ENCODE measurements at regions not wholly inside any gene's neighbourhood (a gene's known extent, or its start where the extent isn't known, plus 50 kb on each side); places are given as distances from the start of the nearest gene placed in this dataset.

DNA sequence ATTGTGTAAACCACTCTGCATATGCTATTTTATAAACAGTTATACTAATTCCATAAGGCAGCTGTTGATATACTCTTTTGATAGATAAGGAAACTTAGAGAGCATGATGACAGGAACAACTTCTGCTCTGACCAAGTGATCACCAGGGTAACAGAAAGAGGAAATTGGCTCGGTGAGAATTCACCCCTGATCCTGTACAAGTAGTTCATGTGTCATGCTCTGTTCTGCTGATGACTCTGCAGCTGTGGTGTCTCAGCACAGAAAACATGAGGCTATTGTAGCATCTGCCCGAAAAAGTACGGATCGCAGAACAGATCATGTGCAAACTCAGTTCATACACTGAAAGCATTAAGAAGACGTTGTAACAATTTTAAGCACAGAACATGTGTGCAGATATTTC lies 345.0 kb downstream of the LRIG3 start:
- TF ChIP-seq GABPA (IDR thresholded peaks at IDR 0.05 in 1 of 2, conservative IDR thresholded peaks at IDR 0.05 in 1 of 2) (no peak), RAD21 (IDR thresholded peaks at IDR 0.05) (no peak), EGR1 (IDR thresholded peaks at IDR 0.05; ENCODE audit: low read depth in 2 of 2) (no peak), SP1 (IDR thresholded peaks at IDR 0.05) (no peak), YY1 (IDR thresholded peaks at IDR 0.05) (no peak), RXRA (IDR thresholded peaks at IDR 0.05) (no peak), TAF1 (conservative IDR thresholded peaks at IDR 0.05) (no peak), NR2F2 (IDR thresholded peaks at IDR 0.05) (no peak), HNF4A (conservative IDR thresholded peaks at IDR 0.05) (no peak), HNF4G (IDR thresholded peaks at IDR 0.05) (no peak), FOXA2 (IDR thresholded peaks at IDR 0.05) (no peak), FOXA1 (IDR thresholded peaks at IDR 0.05) (no peak)
- TF ChIP-seq, protein P1, sequence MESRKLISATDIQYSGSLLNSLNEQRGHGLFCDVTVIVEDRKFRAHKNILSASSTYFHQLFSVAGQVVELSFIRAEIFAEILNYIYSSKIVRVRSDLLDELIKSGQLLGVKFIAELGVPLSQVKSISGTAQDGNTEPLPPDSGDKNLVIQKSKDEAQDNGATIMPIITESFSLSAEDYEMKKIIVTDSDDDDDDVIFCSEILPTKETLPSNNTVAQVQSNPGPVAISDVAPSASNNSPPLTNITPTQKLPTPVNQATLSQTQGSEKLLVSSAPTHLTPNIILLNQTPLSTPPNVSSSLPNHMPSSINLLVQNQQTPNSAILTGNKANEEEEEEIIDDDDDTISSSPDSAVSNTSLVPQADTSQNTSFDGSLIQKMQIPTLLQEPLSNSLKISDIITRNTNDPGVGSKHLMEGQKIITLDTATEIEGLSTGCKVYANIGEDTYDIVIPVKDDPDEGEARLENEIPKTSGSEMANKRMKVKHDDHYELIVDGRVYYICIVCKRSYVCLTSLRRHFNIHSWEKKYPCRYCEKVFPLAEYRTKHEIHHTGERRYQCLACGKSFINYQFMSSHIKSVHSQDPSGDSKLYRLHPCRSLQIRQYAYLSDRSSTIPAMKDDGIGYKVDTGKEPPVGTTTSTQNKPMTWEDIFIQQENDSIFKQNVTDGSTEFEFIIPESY (IDR thresholded peaks at IDR 0.05): no peak
- TF ChIP-seq, protein P2, sequence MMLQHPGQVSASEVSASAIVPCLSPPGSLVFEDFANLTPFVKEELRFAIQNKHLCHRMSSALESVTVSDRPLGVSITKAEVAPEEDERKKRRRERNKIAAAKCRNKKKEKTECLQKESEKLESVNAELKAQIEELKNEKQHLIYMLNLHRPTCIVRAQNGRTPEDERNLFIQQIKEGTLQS (IDR thresholded peaks at IDR 0.05): no peak
- TF ChIP-seq, protein P3, sequence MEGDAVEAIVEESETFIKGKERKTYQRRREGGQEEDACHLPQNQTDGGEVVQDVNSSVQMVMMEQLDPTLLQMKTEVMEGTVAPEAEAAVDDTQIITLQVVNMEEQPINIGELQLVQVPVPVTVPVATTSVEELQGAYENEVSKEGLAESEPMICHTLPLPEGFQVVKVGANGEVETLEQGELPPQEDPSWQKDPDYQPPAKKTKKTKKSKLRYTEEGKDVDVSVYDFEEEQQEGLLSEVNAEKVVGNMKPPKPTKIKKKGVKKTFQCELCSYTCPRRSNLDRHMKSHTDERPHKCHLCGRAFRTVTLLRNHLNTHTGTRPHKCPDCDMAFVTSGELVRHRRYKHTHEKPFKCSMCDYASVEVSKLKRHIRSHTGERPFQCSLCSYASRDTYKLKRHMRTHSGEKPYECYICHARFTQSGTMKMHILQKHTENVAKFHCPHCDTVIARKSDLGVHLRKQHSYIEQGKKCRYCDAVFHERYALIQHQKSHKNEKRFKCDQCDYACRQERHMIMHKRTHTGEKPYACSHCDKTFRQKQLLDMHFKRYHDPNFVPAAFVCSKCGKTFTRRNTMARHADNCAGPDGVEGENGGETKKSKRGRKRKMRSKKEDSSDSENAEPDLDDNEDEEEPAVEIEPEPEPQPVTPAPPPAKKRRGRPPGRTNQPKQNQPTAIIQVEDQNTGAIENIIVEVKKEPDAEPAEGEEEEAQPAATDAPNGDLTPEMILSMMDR (IDR thresholded peaks at IDR 0.05; ENCODE audit: low read depth, low read length, missing input control): no peak
- TF ChIP-seq, protein P4, sequence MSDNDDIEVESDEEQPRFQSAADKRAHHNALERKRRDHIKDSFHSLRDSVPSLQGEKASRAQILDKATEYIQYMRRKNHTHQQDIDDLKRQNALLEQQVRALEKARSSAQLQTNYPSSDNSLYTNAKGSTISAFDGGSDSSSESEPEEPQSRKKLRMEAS (IDR thresholded peaks at IDR 0.05): no peak
- DNase-seq (ENCODE audit: low spot score): no peak
- H3K27me3 ChIP-seq (ENCODE audit: control insufficient read depth in 4 of 4, insufficient read depth in 4 of 4, low read length in 3 of 4): no peaks in the 10 kb centered on the region
- no peak overlapping the region for H3K4me3 ChIP-seq (ENCODE audit: low read depth in 1 of 3, low read length in 3 of 3)
- no peak overlapping the region for H3K9ac ChIP-seq (ENCODE audit: low read depth in 1 of 2, low read length in 2 of 2)
- H3K36me3 ChIP-seq (ENCODE audit: control insufficient read depth in 4 of 4, insufficient read depth in 3 of 4, low read depth in 1 of 4, low read length in 3 of 4): no peaks in the 10 kb centered on the region
- no peaks in the 10 kb centered on the region for H3K4me1 ChIP-seq (ENCODE audit: control insufficient read depth in 4 of 4, insufficient read depth in 4 of 4, low read length in 3 of 4)
- no peak overlapping the region for H3K27ac ChIP-seq (ENCODE audit: low read depth in 1 of 2, low read length in 2 of 2)
- no peaks in the 10 kb centered on the region for H3K9me3 ChIP-seq (ENCODE audit: control insufficient read depth in 4 of 4, low read length in 3 of 4)
- WGBS: 74% methylated on average over 5 of the region's 5 CpGs

DNA sequence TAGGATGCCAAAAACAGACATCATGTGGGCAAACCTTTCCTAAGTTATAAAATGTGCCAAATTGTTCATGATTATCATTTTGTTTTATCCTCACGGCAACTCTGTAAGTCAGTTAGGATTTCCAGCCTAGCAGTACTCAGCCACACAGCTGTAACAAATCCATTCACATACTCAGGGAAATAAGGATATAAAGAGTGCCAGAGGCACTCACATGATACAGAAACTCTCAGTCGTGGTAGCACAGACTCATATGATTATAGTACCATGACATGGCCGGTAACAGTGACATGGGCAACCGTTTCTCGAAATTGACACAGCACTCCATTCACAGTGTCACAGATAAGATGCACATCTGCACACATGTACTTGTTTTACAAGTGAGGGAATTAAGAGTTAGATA lies 344.2 kb downstream of the LRIG3 start:
- Histone ChIP-seq H3K9me3 (ENCODE audit: control insufficient read depth in 4 of 4, low read length in 3 of 4) (no peaks in the 10 kb centered on the region), H3K27me3 (ENCODE audit: control insufficient read depth in 4 of 4, insufficient read depth in 4 of 4, low read length in 3 of 4) (no peaks in the 10 kb centered on the region), H3K4me3 (ENCODE audit: low read depth in 1 of 3, low read length in 3 of 3) (no peak overlapping the region), H3K27ac (ENCODE audit: low read depth in 1 of 2, low read length in 2 of 2) (no peak overlapping the region), H3K4me1 (ENCODE audit: control insufficient read depth in 4 of 4, insufficient read depth in 4 of 4, low read length in 3 of 4) (no peaks in the 10 kb centered on the region), H3K36me3 (ENCODE audit: control insufficient read depth in 4 of 4, insufficient read depth in 3 of 4, low read depth in 1 of 4, low read length in 3 of 4) (no peaks in the 10 kb centered on the region), H3K9ac (ENCODE audit: low read depth in 1 of 2, low read length in 2 of 2) (no peak overlapping the region)
- no peak for DNase-seq (ENCODE audit: low spot score)
- TF ChIP-seq, protein P3 (IDR thresholded peaks at IDR 0.05; ENCODE audit: low read depth, low read length, missing input control): no peak
- TF ChIP-seq, protein P2 (IDR thresholded peaks at IDR 0.05): no peak
- TF ChIP-seq EGR1 (IDR thresholded peaks at IDR 0.05; ENCODE audit: low read depth in 2 of 2): no peak
- TF ChIP-seq HNF4A (conservative IDR thresholded peaks at IDR 0.05): no peak
- no peak for TF ChIP-seq YY1 (IDR thresholded peaks at IDR 0.05)
- no peak for TF ChIP-seq FOXA1 (IDR thresholded peaks at IDR 0.05)
- no peak for TF ChIP-seq TAF1 (conservative IDR thresholded peaks at IDR 0.05)
- TF ChIP-seq, protein P4 (IDR thresholded peaks at IDR 0.05): no peak
- no peak for TF ChIP-seq SP1 (IDR thresholded peaks at IDR 0.05)
- TF ChIP-seq RXRA (IDR thresholded peaks at IDR 0.05): no peak
- no peak for TF ChIP-seq JUND (IDR thresholded peaks at IDR 0.05)
- TF ChIP-seq, protein P5, sequence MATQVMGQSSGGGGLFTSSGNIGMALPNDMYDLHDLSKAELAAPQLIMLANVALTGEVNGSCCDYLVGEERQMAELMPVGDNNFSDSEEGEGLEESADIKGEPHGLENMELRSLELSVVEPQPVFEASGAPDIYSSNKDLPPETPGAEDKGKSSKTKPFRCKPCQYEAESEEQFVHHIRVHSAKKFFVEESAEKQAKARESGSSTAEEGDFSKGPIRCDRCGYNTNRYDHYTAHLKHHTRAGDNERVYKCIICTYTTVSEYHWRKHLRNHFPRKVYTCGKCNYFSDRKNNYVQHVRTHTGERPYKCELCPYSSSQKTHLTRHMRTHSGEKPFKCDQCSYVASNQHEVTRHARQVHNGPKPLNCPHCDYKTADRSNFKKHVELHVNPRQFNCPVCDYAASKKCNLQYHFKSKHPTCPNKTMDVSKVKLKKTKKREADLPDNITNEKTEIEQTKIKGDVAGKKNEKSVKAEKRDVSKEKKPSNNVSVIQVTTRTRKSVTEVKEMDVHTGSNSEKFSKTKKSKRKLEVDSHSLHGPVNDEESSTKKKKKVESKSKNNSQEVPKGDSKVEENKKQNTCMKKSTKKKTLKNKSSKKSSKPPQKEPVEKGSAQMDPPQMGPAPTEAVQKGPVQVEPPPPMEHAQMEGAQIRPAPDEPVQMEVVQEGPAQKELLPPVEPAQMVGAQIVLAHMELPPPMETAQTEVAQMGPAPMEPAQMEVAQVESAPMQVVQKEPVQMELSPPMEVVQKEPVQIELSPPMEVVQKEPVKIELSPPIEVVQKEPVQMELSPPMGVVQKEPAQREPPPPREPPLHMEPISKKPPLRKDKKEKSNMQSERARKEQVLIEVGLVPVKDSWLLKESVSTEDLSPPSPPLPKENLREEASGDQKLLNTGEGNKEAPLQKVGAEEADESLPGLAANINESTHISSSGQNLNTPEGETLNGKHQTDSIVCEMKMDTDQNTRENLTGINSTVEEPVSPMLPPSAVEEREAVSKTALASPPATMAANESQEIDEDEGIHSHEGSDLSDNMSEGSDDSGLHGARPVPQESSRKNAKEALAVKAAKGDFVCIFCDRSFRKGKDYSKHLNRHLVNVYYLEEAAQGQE (IDR thresholded peaks at IDR 0.05): no peak
- WGBS: 89% methylated on average over 5 of the region's 5 CpGs

Measured in liver (tissue), 8 donors.